ENCODE measurements at regions not wholly inside any gene's neighbourhood (a gene's known extent, or its start where the extent isn't known, plus 50 kb on each side); places are given as distances from the start of the nearest gene placed in this dataset.
A peak's percentile ranks its signal among the peaks of the same experiment; 100 is the strongest.

GRCh38 chr14:98477935-98478334, 794.1 kb downstream of the BCL11B start:
- no peak for DNase-seq (ENCODE audit: low read depth)

GRCh38 chr14:98489115-98489514, 782.9 kb downstream of the BCL11B start:
- no peak for DNase-seq (ENCODE audit: low read depth)

- peak; percentile 19 for DNase-seq (ENCODE audit: low read depth)
Observed at GRCh38 chr14:98494582-98494981, 777.4 kb downstream of the BCL11B start.

DNA sequence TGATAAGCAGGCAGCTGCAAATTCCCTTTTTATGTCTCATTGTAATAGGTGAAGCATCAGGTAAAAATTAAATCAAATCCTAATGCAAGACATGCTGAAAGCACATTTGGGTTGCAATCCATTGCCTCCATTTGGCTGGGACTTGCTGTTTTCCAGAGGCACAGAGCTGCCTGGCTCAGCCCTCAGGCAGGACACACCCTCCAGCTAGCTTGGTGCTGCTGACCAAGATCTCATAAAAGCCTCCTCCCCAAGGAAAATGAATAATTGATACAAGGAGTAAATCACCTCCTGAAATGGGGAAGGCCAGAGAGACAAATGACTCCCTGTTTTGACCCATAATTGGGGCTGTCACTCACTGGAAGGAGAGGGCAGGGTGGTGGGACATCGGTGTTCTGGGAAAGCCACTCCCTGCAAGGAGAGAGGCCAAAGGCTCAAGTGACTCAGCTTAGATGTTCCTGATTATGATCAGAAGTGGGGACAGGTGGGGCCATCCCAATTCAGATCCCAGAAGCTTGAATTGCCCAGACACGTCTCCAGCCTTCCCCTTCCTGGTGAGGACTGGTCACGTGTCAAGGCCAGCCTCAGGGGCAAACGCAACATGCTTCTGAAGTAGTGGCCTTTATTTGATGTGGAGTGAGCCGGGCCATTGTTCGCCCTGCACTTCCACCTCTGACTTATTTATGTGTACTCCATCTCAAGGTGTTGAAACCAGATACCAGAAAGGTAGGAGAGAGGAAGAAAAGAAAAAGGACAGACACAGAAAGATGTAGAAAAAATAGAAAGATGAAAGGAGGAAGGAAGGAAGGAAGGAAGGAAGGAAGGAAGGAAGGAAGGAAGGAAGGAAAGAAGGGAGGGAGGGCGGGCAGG, 773.7 kb downstream of the BCL11B start:
- no peak for DNase-seq (ENCODE audit: low read depth)

DNA sequence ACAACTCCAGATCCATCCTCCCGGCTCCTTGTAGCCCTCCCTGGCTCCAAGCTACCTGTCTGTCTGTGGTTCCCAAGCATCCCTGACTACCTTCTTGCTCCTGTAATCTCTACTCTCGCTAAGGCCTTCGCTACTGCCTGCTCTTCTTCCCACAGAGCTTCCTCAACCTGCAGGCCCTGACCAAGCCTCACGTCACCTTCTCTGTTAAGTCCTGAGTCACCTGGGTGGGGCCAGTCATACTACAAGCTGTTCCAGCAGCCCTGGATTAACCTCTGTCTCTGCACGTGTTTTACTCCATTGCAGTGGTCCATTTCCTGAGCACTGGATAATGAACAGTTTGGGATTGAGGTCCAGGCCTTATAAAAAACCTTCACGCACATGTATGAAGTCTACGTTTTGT, 770.7 kb downstream of the BCL11B start:
- no peak for DNase-seq (ENCODE audit: low read depth)

GRCh38 chr14:98501836-98502235, 770.2 kb downstream of the BCL11B start:
- DNase-seq (ENCODE audit: low read depth): no peak

DNA sequence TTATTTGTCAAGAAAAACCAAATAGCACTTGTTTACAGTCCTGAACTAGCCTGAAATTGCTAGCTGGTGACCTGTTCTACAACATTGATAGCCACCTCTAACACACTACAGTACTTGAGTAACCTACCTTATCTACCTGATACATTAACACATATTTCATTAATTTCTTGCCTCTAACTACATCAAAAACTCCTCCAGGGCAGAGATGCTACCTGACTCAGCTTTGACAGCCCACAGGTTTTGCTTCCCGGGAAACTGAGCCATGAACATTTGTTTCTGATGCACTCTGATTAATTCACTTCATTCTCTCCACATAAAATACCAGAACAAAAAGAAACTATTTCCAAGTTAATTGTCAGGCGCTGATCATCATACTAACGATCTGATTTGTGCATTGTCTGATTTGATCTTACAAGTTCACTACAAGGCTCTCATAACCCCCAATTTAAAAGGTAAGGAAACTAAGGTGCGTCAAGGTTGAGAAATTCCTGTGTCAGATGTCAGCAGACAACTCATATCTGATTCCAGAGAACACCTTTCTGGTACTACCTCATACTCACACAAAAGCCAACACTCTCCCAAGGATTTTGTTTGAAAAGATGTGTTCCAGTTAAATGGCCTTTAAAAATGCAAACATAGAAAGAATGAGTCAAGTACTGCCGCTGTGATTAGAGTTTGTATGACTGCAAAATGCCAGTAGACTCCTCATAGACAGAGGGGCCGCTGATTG, 768.7 kb downstream of the BCL11B start:
- no peak for DNase-seq (ENCODE audit: low read depth)

DNA sequence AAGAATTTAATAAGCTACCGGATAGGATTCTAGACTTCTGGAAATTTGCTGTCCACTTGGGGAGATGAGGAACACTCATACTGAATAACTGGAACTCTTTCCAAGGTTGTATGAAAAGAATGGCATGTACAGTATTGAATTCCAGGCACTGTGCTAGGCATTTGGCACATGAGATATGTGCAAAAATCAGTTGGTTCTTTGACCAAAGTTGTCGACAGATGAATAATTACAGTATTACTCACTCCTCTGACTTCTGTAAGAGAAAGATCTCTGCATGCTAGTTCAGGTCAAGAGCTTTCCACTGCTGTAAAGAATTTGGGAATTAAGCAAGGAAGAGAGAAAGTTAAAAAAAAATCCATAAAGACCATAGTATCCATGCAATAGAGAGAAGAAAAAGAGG, 764.7 kb downstream of the BCL11B start:
- DNase-seq (ENCODE audit: low read depth): peak; percentile 2

- DNase-seq (ENCODE audit: low read depth): no peak
Observed at GRCh38 chr14:98510392-98510791, 761.6 kb downstream of the BCL11B start.

DNA sequence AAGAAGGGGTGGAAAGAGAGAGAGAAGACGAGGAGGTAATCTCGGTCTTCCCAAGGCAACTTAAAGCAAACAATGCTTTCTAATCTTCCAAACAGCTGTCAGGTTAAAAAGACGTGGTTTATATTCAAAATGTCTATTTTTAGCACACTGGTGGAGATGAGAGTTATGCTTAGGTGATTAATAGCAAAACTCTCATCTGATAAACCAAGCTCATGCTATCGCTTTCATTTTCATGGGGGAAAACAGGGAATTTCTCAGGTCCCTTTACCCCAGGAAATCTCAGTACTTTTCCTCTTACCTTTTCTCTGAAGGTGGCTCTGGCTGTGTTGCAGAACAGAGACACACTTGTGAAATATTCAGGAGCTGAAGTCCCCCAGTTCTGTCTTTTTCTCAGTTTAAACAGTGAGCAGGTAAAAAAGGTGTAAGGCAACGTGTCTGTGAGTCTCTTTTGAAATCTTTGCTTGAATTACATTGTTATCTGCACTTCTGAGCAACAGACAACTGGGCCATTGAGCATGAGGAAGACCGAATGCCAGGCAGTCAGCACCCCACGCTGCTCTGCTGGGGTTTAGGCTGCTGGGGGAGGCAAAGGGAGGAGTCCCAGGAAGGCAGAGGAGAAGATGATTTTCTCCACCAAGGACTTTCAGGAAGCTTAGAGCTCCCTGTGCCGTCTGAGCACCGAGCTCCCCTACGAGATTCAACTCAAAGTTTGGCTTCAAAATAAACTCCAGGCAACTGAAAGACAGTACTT, 759.3 kb downstream of the BCL11B start:
- no peak for DNase-seq (ENCODE audit: low read depth)

DNA sequence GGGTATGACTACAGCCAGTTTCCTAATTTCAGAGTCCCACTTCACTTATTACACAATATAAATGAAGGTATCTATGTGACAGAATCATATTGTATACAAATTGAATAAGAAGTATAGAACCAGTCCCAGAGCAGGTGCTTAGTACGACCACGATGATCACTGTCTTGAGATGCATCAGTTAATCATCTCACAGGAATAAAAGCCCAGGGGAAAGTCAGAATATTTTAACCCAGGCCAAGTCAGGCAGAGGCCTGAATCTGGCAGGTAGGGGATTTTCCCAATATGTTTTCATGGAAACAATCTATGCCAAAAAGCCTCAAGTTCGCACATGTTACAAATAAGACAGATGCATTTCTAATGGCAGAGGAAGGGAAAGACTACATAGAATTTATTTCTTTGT, 758.4 kb downstream of the BCL11B start:
- no peak for DNase-seq (ENCODE audit: low read depth)

GRCh38 chr14:98514016-98514415, 758.0 kb downstream of the BCL11B start:
- DNase-seq (ENCODE audit: low read depth): no peak

DNA sequence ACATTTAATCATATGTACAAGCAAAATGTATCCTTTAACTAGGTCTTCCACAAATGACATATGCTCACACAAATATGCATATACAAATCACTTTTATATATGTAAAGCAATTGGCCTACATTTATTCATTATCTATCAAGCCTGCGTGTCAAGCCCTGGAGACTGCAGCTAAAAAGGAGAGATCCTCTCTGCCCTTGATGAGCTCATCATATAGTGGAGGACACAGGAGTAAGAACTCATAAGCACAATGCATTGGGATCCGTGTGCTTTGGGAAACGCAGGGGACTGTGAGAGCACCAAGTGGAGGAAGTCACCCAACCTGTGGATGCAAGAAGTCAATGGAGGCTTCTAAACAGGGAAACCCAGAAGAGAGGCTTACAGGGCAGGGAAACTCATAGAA, 735.7 kb downstream of the BCL11B start:
- no peak for DNase-seq (ENCODE audit: low read depth)

DNA sequence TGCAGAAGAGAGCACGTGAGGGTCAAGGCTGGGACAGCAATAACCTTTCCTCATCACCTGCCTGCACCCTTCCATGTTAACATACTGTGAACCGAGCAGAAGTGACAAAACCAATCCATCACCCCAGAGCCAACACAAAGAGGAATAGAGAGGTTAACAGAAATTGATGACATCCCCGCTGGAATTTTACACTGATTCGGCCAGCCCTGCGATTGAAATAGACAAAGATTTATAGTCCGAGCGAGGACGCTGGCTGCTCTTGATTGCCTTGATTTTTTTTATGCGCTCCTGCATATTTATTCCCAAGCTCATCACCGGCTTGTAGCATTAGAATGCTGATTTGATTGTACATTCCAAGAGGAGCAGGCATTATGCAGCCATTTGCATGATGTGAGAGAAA, 729.7 kb downstream of the BCL11B start:
- no peak for DNase-seq (ENCODE audit: low read depth)

- no peak for DNase-seq (ENCODE audit: low read depth)
Observed at GRCh38 chr14:98543074-98543473, 728.9 kb downstream of the BCL11B start.

- DNase-seq (ENCODE audit: low read depth): no peak
Observed at GRCh38 chr14:98544174-98544573, 727.8 kb downstream of the BCL11B start.

GRCh38 chr14:98545181-98545580, 726.8 kb downstream of the BCL11B start:
- DNase-seq (ENCODE audit: low read depth): no peak

DNA sequence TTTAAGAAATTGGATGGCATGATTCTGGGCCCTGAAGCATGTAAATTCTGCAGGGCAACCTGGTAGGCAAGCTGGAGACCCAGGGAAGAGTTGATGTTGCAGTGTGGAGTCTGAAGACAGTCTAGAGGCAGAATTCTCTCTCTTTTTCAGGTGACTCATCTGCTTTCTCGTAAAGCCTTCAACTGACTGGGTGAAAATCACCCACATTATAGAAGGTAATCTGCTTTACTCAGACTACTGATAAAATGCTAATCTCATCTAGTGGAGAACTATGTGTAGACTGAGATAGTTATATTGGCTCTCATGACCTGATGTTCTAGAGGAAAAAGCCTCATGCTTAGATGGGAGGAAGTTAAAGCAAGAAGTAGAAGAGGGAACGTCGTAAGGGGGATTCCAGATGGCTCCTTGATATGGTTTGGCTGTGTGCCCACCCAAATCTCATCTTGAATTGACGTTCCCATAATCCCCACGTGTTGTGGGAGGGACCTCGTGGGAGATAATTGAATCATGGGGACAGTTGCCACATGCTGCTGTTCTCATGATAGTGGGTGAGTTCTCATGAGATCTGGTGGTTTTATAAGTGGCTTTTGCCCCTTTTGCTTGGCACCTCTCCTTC, 723.8 kb downstream of the BCL11B start:
- DNase-seq (ENCODE audit: low read depth): no peak

DNA sequence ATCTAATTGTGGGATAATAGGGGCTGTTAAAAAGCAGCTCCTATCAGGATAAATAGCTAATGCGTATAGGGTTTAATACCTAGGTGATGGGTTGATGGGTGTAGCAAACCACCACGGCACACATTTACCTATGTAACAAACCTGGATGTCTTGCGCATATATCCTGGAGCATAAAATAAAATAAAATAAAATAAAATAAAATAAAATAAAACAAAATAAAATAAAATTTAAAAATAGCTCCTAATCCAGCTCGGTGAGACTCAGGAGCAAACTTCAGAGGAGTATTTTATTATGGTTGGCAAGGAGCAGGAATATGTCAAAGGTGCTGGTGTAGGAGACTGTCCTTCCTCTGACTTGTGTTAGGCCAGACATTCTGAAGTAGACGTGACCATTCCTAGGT, 721.0 kb downstream of the BCL11B start:
- no peak for DNase-seq (ENCODE audit: low read depth)

DNA sequence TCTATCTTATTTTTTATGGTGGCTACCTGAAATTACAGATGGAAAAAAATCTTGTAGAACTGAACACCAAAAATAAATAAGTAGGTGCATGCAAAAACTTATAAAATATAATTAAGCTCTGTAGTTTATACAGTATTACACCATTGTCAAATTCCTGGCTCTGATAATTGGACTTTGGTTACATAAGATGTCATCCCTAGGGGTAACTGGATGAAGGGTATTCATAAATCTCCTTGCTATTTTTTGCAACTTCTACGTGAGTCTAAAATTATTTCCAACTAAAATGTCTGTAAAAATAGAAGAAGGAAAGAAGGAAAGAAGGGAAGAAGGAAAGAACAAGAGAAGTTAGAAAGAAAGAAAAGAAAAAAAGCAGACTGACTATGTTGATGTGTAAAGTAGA, 716.6 kb downstream of the BCL11B start:
- DNase-seq (ENCODE audit: low read depth): no peak

DNA sequence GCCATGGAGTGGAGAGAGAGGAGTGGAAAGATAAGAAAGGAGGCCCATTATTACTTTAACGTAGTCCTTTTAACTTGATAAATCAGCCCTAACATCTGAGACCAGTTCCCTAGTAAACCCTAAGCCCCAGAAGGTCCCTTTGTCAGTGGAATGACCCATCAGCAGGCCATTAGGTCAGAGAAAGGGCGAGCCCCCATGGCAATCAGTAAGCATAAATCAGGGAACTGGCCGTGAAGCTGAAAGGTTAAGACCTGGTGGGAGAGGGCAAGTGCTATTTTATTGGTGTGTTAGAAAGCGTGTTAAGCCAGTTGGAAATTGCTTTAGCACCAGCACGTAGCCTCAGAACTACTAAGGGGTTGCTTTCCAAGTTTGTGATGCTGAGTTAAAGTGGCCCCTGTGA, 708.0 kb downstream of the BCL11B start:
- no peak for DNase-seq (ENCODE audit: low read depth)

DNA sequence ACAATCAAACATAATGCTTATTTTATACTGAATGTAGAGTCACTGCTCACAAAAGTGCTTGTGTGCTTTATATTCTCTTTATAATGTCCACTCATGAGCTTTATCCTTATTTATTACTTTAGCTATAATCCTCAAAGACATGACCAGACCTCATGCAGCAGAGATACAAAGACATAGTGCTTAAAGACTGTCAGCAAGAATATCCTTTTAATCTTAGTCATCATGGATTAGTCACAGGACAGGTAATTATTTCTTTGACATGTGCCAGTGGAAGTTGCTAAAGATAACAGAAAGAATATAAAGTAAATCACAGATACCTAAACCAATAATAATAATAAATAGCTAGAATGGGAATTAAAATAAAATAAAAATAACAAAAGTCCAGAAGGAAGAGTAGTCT, 707.5 kb downstream of the BCL11B start:
- DNase-seq (ENCODE audit: low read depth): no peak

Measured in GM04504 (cell line).